ENCODE measurements at regions not wholly inside any gene's neighbourhood (a gene's known extent, or its start where the extent isn't known, plus 50 kb on each side); places are given as distances from the start of the nearest gene placed in this dataset.

- TF ChIP-seq CTCF (IDR thresholded peaks at IDR 0.05; ENCODE audit: low read depth, low read length, poor library complexity, severe bottlenecking) (no peak), EZH2phosphoT487 (IDR thresholded peaks at IDR 0.05; ENCODE audit: borderline replicate concordance, low read length) (no peak)
- Histone ChIP-seq H3K27ac (ENCODE audit: low read depth, low read length) (no peak overlapping the region), H3F3A (ENCODE audit: control insufficient read depth, insufficient read depth) (no peaks in the 10 kb centered on the region), H4K20me1 (ENCODE audit: control insufficient read depth, insufficient read depth, low read depth, low read length) (no peaks in the 10 kb centered on the region), H3K36me3 (ENCODE audit: control insufficient read depth, low read length) (no peaks in the 10 kb centered on the region), H3K9me2 (replicated peaks; ENCODE audit: control insufficient read depth, low read length) (no peaks in the 10 kb centered on the region), H3K4me2 (ENCODE audit: low read length) (no peak overlapping the region), H3K27me3 (ENCODE audit: control insufficient read depth, low read length) (no peaks in the 10 kb centered on the region), H3K4me3 (ENCODE audit: low read length) (no peak overlapping the region), H3K79me2 (ENCODE audit: control insufficient read depth, low read length) (no peaks in the 10 kb centered on the region), H3K4me1 (ENCODE audit: control insufficient read depth, low read length) (no peaks in the 10 kb centered on the region), H3K9me3 (ENCODE audit: control insufficient read depth, insufficient read depth, low read length) (peaks cover 16% of the 10 kb centered on the region; the same call in 1 of the 2 replicates)
These were observed 328.6 kb upstream of the COBL start for GRCh38 chr7:51645255-51645654.

GRCh38 chr7:51644216-51644615 lies 327.6 kb upstream of the COBL start:
- H3K36me3 ChIP-seq (ENCODE audit: control insufficient read depth, low read length): no peaks in the 10 kb centered on the region
- no peaks in the 10 kb centered on the region for H3K79me2 ChIP-seq (ENCODE audit: control insufficient read depth, low read length)
- no peak for TF ChIP-seq EZH2phosphoT487 (IDR thresholded peaks at IDR 0.05; ENCODE audit: borderline replicate concordance, low read length)
- TF ChIP-seq CTCF (IDR thresholded peaks at IDR 0.05; ENCODE audit: low read depth, low read length, poor library complexity, severe bottlenecking): no peak
- no peak overlapping the region for H3K4me3 ChIP-seq (ENCODE audit: low read length)
- H3K27ac ChIP-seq (ENCODE audit: low read depth, low read length): no peak overlapping the region
- H4K20me1 ChIP-seq (ENCODE audit: control insufficient read depth, insufficient read depth, low read depth, low read length): no peaks in the 10 kb centered on the region
- no peaks in the 10 kb centered on the region for H3K9me2 ChIP-seq (replicated peaks; ENCODE audit: control insufficient read depth, low read length)
- no peaks in the 10 kb centered on the region for H3K27me3 ChIP-seq (ENCODE audit: control insufficient read depth, low read length)
- no peaks in the 10 kb centered on the region for H3K4me1 ChIP-seq (ENCODE audit: control insufficient read depth, low read length)
- H3K9me3 ChIP-seq (ENCODE audit: control insufficient read depth, insufficient read depth, low read length): peaks cover 16% of the 10 kb centered on the region; the same call in 1 of the 2 replicates
- no peaks in the 10 kb centered on the region for H3F3A ChIP-seq (ENCODE audit: control insufficient read depth, insufficient read depth)
- no peak overlapping the region for H3K4me2 ChIP-seq (ENCODE audit: low read length)

- Histone ChIP-seq H4K20me1 (ENCODE audit: control insufficient read depth, insufficient read depth, low read depth, low read length) (no peaks in the 10 kb centered on the region), H3K79me2 (ENCODE audit: control insufficient read depth, low read length) (no peaks in the 10 kb centered on the region), H3K9me3 (ENCODE audit: control insufficient read depth, insufficient read depth, low read length) (peaks cover 8% of the 10 kb centered on the region; the same call in 1 of the 2 replicates), H3F3A (ENCODE audit: control insufficient read depth, insufficient read depth) (no peaks in the 10 kb centered on the region), H3K9me2 (replicated peaks; ENCODE audit: control insufficient read depth, low read length) (no peaks in the 10 kb centered on the region), H3K4me2 (ENCODE audit: low read length) (no peak overlapping the region), H3K27ac (ENCODE audit: low read depth, low read length) (no peak overlapping the region), H3K36me3 (ENCODE audit: control insufficient read depth, low read length) (no peaks in the 10 kb centered on the region), H3K4me1 (ENCODE audit: control insufficient read depth, low read length) (no peaks in the 10 kb centered on the region), H3K4me3 (ENCODE audit: low read length) (no peak overlapping the region), H3K27me3 (ENCODE audit: control insufficient read depth, low read length) (no peaks in the 10 kb centered on the region)
- TF ChIP-seq EZH2phosphoT487 (IDR thresholded peaks at IDR 0.05; ENCODE audit: borderline replicate concordance, low read length): no peak
- no peak for TF ChIP-seq CTCF (IDR thresholded peaks at IDR 0.05; ENCODE audit: low read depth, low read length, poor library complexity, severe bottlenecking)
These were observed 324.2 kb upstream of the COBL start for GRCh38 chr7:51640841-51641240.

Data from DOHH2 (cell line).